ENCODE measurements at regions not wholly inside any gene's neighbourhood (a gene's known extent, or its start where the extent isn't known, plus 50 kb on each side); places are given as distances from the start of the nearest gene placed in this dataset.
A peak's percentile ranks its signal among the peaks of the same experiment; 100 is the strongest.

- no peak for TF ChIP-seq CTCF (IDR thresholded peaks at IDR 0.05; ENCODE audit: low read depth, low read length)
- no peak for TF ChIP-seq MAX (IDR thresholded peaks at IDR 0.05; ENCODE audit: low read depth, low read length)
- TF ChIP-seq MYC (IDR thresholded peaks at IDR 0.05; ENCODE audit: low read depth, low read length): no peak
- TF ChIP-seq POLR2A (IDR thresholded peaks at IDR 0.05; ENCODE audit: extremely low read depth, insufficient read length): no peak
- H3K4me3 ChIP-seq (ENCODE audit: low read depth, low read length): no peak overlapping the region
These were observed 62.0 kb downstream of the GLI2 start for GRCh38 chr2:120797421-120798221.

GRCh38 chr2:120798567-120799247 is 63.0 kb downstream of the GLI2 start:
- peak; percentile 53 for DNase-seq (ENCODE audit: low read depth)

More at GRCh38 chr2:120797421-120798221, 62.0 kb downstream of the GLI2 start:
- no peak for DNase-seq (ENCODE audit: low read depth)

GRCh38 chr2:120802158-120802557 is 66.5 kb downstream of the GLI2 start:
- DNase-seq (ENCODE audit: low read depth): no peak
- no peak for TF ChIP-seq POLR2A (IDR thresholded peaks at IDR 0.05; ENCODE audit: extremely low read depth, insufficient read length)
- TF ChIP-seq MYC (IDR thresholded peaks at IDR 0.05; ENCODE audit: low read depth, low read length): no peak
- TF ChIP-seq MAX (IDR thresholded peaks at IDR 0.05; ENCODE audit: low read depth, low read length): no peak
- TF ChIP-seq CTCF (IDR thresholded peaks at IDR 0.05; ENCODE audit: low read depth, low read length): no peak
- no peak overlapping the region for H3K4me3 ChIP-seq (ENCODE audit: low read depth, low read length)

More at GRCh38 chr2:120798567-120799247, 63.0 kb downstream of the GLI2 start:
- TF ChIP-seq CTCF (IDR thresholded peaks at IDR 0.05; ENCODE audit: low read depth, low read length): no peak
- H3K4me3 ChIP-seq (ENCODE audit: low read depth, low read length): no peak overlapping the region

- no peak overlapping the region for H3K4me3 ChIP-seq (ENCODE audit: low read depth, low read length)
- no peak for TF ChIP-seq MYC (IDR thresholded peaks at IDR 0.05; ENCODE audit: low read depth, low read length)
- no peak for TF ChIP-seq POLR2A (IDR thresholded peaks at IDR 0.05; ENCODE audit: extremely low read depth, insufficient read length)
- TF ChIP-seq CTCF (IDR thresholded peaks at IDR 0.05; ENCODE audit: low read depth, low read length): no peak
- TF ChIP-seq MAX (IDR thresholded peaks at IDR 0.05; ENCODE audit: low read depth, low read length): no peak
- DNase-seq (ENCODE audit: low read depth): no peak
These were observed 67.3 kb downstream of the GLI2 start for GRCh38 chr2:120802867-120803484.

GRCh38 chr2:120803764-120804335 is 68.2 kb downstream of the GLI2 start:
- no peak for DNase-seq (ENCODE audit: low read depth)
- no peak overlapping the region for H3K4me3 ChIP-seq (ENCODE audit: low read depth, low read length)
- no peak for TF ChIP-seq MAX (IDR thresholded peaks at IDR 0.05; ENCODE audit: low read depth, low read length)
- no peak for TF ChIP-seq POLR2A (IDR thresholded peaks at IDR 0.05; ENCODE audit: extremely low read depth, insufficient read length)
- no peak for TF ChIP-seq MYC (IDR thresholded peaks at IDR 0.05; ENCODE audit: low read depth, low read length)
- no peak for TF ChIP-seq CTCF (IDR thresholded peaks at IDR 0.05; ENCODE audit: low read depth, low read length)

Data from NB4 (cell line).